HepG2 (cell line): ENCODE measurements at regions not wholly inside any gene's neighbourhood (a gene's known extent, or its start where the extent isn't known, plus 50 kb on each side); places are given as distances from the start of the nearest gene placed in this dataset.

ENCODE experiments used
- ATAC-seq: fragments of 200-7000 bp; cut with Tn5 transposase; 3 replicates; pipeline ENCODE4 v1.9.1; 2020; ENCODE audit warnings: mild to moderate bottlenecking, moderate library complexity
- BruUV-seq: library from RNA; stranded (reverse); fragments of 400-500 nt; replicated peaks from 2 replicates; lab custom pipeline; 2021; lab: Mats Ljungman, UMichigan
- CTCF ChIA-PET: fragments of 300-600 bp; formaldehyde crosslinking; extraction: SDS; loops from one replicate; lab custom pipeline; 2021; ENCODE audit warnings: low total read pairs, inconsistent platforms, low intra/inter-chr PET ratio; lab: Yijun Ruan, JAX
- POLR2A ChIA-PET: fragments of 350-600 bp; sonication (Branson Sonifier 250); formaldehyde crosslinking; loops from one replicate; lab custom pipeline; 2020; ENCODE audit warnings: antibody characterized with exemption, inconsistent platforms; lab: Yijun Ruan, JAX
- DNase-seq: peaks from one replicate; pipeline ENCODE4 v3.0.0-alpha.2; 2015; ENCODE audit warnings: low spot score
- FAIRE-seq: peaks from 3 replicates; lab custom pipeline; 2011; peaks lifted over from hg19 to GRCh38; lab: Jason Lieb, UNC
- H2AFZ ChIP-seq: one replicate; pipeline ENCODE4 v1.6.1; 2011; ENCODE audit warnings: low read length, inconsistent platforms
- H3K27ac ChIP-seq: fragments of 300-600 bp; 3 replicates; pipeline ENCODE4 v1.8.0; 2011; ENCODE audit warnings: mixed run types, mild to moderate bottlenecking, mixed read lengths, low read length, inconsistent platforms; ENCODE audit not compliant: insufficient read depth; ENCODE audit errors: extremely low read length
- H3K27me3 ChIP-seq, 2 experiments: fragments of 200-600 bp in 1 of 2; 2 replicates in 1 of 2; 3 replicates in 1 of 2; pipeline versions ENCODE4 v1.6.0 to v1.8.0; 2011; ENCODE audit warnings: low read length in 2 of 2, mild to moderate bottlenecking in 2 of 2, moderate library complexity in 2 of 2, inconsistent platforms in 1 of 2; ENCODE audit not compliant: insufficient read depth in 2 of 2, control insufficient read depth in 1 of 2
- H3K36me3 ChIP-seq, 2 experiments: fragments of 200-600 bp in 1 of 2; replicated peaks in 1 of 2; 2 replicates in 1 of 2; 3 replicates in 1 of 2; pipeline versions ENCODE4 v1.5.1 to v1.8.0; 2011; ENCODE audit warnings: low read length in 2 of 2, inconsistent platforms in 1 of 2; ENCODE audit not compliant: insufficient read depth in 2 of 2, control insufficient read depth in 1 of 2
- H3K4me1 ChIP-seq: 2 replicates; pipeline ENCODE4 v1.5.1; 2012; ENCODE audit warnings: low read length, inconsistent platforms; ENCODE audit not compliant: insufficient read depth
- H3K4me2 ChIP-seq: 2 replicates; pipeline ENCODE4 v1.6.0; 2011; ENCODE audit warnings: low read depth, low read length, inconsistent platforms
- H3K4me3 ChIP-seq, 3 experiments: fragments of 200-600 bp in 1 of 3; sonication (generic), shearing (Covaris generic) in 1 of 3; replicated peaks in 1 of 3; 2 replicates each; pipeline ENCODE4 v1.5.1; 2011 to 2016; ENCODE audit warnings: low read length in 3 of 3, inconsistent platforms in 2 of 3, low read depth in 2 of 3, mild to moderate bottlenecking in 2 of 3, control low read depth in 1 of 3, mixed read lengths in 1 of 3; ENCODE audit not compliant: insufficient read depth in 1 of 3
- H3K79me2 ChIP-seq: one replicate; pipeline ENCODE4 v1.6.1; 2011; ENCODE audit warnings: low read length, inconsistent platforms; ENCODE audit not compliant: insufficient read depth
- H3K9ac ChIP-seq: 2 replicates; pipeline ENCODE4 v1.6.0; 2011; ENCODE audit warnings: mild to moderate bottlenecking, low read depth, low read length, inconsistent platforms; ENCODE audit not compliant: insufficient read depth
- H3K9me3 ChIP-seq: 2 replicates; pipeline ENCODE4 v1.5.1; 2012; ENCODE audit warnings: mild to moderate bottlenecking, low read length
- H4K20me1 ChIP-seq: 2 replicates; pipeline ENCODE4 v1.6.0; 2011; ENCODE audit warnings: inconsistent platforms, mild to moderate bottlenecking, low read length, moderate library complexity; ENCODE audit not compliant: insufficient read depth
- BRCA1 ChIP-seq: sonication (generic); formaldehyde crosslinking; IDR thresholded peaks from 2 replicates; pipeline ENCODE4 v1.4.0; 2020; ENCODE audit warnings: missing genetic modification reagents
- EP300 ChIP-seq, 3 experiments: sonication (generic) in 1 of 3; formaldehyde crosslinking in 1 of 3; IDR thresholded peaks; 2 replicates each; pipeline versions ENCODE4 v1.5.1 to v1.6.1; 2011 to 2020; ENCODE audit warnings: low read depth in 2 of 3, low read length in 2 of 3, borderline replicate concordance in 1 of 3, improper control_type of control experiment in 1 of 3, mild to moderate bottlenecking in 1 of 3, missing genetic modification reagents in 1 of 3, moderate library complexity in 1 of 3
- RAD51 ChIP-seq: fragments of 450-650 bp; IDR thresholded peaks from 2 replicates; pipeline ENCODE4 v1.6.1; 2016; ENCODE audit warnings: borderline replicate concordance
- RARA ChIP-seq: IDR thresholded peaks from 2 replicates; pipeline ENCODE4 v1.6.1; 2016; ENCODE audit warnings: missing genetic modification reagents, missing compliant biosample characterization
- SAP130 ChIP-seq: IDR thresholded peaks from 2 replicates; pipeline ENCODE4 v1.6.1; 2016; ENCODE audit warnings: low read depth
- TCF12 ChIP-seq, 2 experiments: fragments of 450-650 bp in 1 of 2; sonication (generic) in 1 of 2; formaldehyde crosslinking in 1 of 2; IDR thresholded peaks; 2 replicates each; pipeline versions ENCODE4 v1.6.1 to v1.8.0; 2017 to 2022; ENCODE audit warnings: antibody characterized with exemption in 1 of 2, mild to moderate bottlenecking in 1 of 2, missing genetic modification reagents in 1 of 2, moderate library complexity in 1 of 2
- ZBTB21 ChIP-seq: sonication (generic); formaldehyde crosslinking; IDR thresholded peaks from 2 replicates; pipeline ENCODE4 v1.4.0; 2020; ENCODE audit warnings: missing genetic modification reagents
- ZNF263 ChIP-seq: sonication (generic); formaldehyde crosslinking; IDR thresholded peaks from 2 replicates; pipeline ENCODE4 v1.4.0; 2020; ENCODE audit warnings: missing genetic modification reagents
- ZNF687 ChIP-seq: sonication (generic); formaldehyde crosslinking; IDR thresholded peaks from 2 replicates; pipeline ENCODE4 v1.5.1; 2020; ENCODE audit warnings: mild to moderate bottlenecking, missing genetic modification reagents, moderate library complexity
- ZNF775 ChIP-seq: sonication (generic); formaldehyde crosslinking; IDR thresholded peaks from 2 replicates; pipeline ENCODE4 v1.4.0; 2020; ENCODE audit warnings: missing genetic modification reagents, mild to moderate bottlenecking, moderate library complexity, borderline replicate concordance
- WGBS: methylation state at CpG from one replicate; pipeline ENCODE4 v1.1.6; 2017; ENCODE audit warnings: low lambda C conversion rate; 5-methylcytosine and 5-hydroxymethylcytosine counted together
- in situ Hi-C: cut with HindIII; loops from 2 replicates; pipeline ENCODE4 v1.10.0; 2017; ENCODE audit warnings: low pct_unique_long_range_greater_than_20kb; ENCODE audit not compliant: extremely low pct_ligation_motif_present
- intact Hi-C: fragments of 100-400 bp; cut with micrococcal nuclease; formaldehyde crosslinking; loops from one replicate; pipeline ENCODE4 v1.10.0; 2022; ENCODE audit not compliant: unreplicated experiment

DNA sequence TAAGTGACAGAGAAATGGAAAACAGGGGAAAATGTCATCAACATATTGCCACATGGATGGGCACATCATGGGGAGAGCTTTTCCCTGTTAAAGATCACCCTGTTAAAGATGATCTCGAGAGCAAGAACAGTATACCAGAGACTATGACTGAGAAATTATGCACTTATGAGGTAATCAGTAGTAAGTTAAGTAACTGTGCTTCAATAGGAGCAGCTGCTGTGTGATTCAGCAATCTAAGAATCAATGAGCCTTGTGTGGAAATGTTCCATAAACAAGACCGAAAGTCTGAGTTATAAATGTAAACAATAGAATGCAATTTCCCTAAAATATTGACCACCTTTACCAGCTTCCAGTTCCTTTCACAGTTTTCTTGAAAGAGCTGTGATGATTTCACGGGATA, 582.3 kb downstream of the CAAP1 start:
- whole genome bisulfite sequencing: 2% methylated on average over 3 of the region's 3 CpGs
- intact Hi-C loops (no loop called here), in situ Hi-C loops (no loop called here)
- ChIA-PET POLR2A (no interaction called here), CTCF (no interaction called here)
- BruUV-seq: no TSS peak
- no peak overlapping the region for H3K4me3 ChIP-seq
- H2AFZ ChIP-seq: no peak overlapping the region
- ATAC-seq (no peak), FAIRE-seq (no peak), DNase-seq (no peak)
- H4K20me1 ChIP-seq: no peaks in the 10 kb centered on the region
- no peak overlapping the region for H3K27ac ChIP-seq
- no peaks in the 10 kb centered on the region for H3K79me2 ChIP-seq
- no peak for TF ChIP-seq RARA
- TF ChIP-seq TCF12 (IDR thresholded peaks at IDR 0.05): no peak
- TF ChIP-seq TCF12 (CRISPR knock-in tag; IDR thresholded peaks at IDR 0.05): no peak
- no peaks in the 10 kb centered on the region for H3K9me3 ChIP-seq
- no peak overlapping the region for H3K9ac ChIP-seq
- H3K27me3 ChIP-seq: no peaks in the 10 kb centered on the region
- H3K4me2 ChIP-seq: no peak overlapping the region
- H3K4me1 ChIP-seq: no peaks in the 10 kb centered on the region
- H3K36me3 ChIP-seq: no peaks in the 10 kb centered on the region

DNA sequence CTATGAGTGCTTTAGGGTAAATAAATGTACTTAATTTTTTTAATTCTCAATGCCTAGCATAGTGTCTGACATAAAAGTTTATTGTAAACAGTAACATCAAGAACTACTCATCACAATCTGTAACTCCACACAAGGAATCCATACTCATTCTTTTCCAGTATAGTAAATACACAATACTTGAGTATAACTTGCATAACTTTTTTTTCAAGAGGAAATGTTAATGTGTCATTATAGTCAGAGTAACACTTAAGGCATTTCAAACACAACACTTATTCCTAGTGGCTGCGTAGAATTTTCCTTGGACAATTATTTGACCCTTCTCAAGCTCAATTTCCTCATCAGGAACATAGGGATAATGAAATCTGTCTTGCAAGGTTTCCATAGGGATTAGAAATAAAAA, 584.3 kb downstream of the CAAP1 start:
- H3K27ac ChIP-seq: no peak overlapping the region
- FAIRE-seq: no peak
- WGBS: 0% methylated on average over 1 of the region's 1 CpG

More for the DNA sequence above, 584.3 kb downstream of the CAAP1 start:
- ATAC-seq (no peak), DNase-seq (no peak)
- in situ Hi-C loops: no loop called here
- intact Hi-C loops: no loop called here
- Histone ChIP-seq H4K20me1 (no peaks in the 10 kb centered on the region), H3K36me3 (no peaks in the 10 kb centered on the region), H3K79me2 (no peaks in the 10 kb centered on the region), H3K9me3 (no peaks in the 10 kb centered on the region), H3K4me3 (no peak overlapping the region), H3K27me3 (no peaks in the 10 kb centered on the region), H3K4me2 (no peak overlapping the region), H2AFZ (no peak overlapping the region), H3K4me1 (no peaks in the 10 kb centered on the region), H3K9ac (no peak overlapping the region)
- POLR2A ChIA-PET: no interaction called here
- TF ChIP-seq ZNF775: no peak
- no peak for TF ChIP-seq RAD51
- no peak for TF ChIP-seq ZNF687 (CRISPR knock-in tag)
- TF ChIP-seq ZNF263 (CRISPR knock-in tag): no peak
- no peak for TF ChIP-seq ZBTB21 (CRISPR knock-in tag)
- no peak for TF ChIP-seq SAP130 (CRISPR knock-in tag)
- no peak for TF ChIP-seq EP300 (IDR thresholded peaks at IDR 0.05; ENCODE audit: low read depth in 2 of 2, low read length in 2 of 2)
- TF ChIP-seq EP300 (CRISPR knock-in tag; IDR thresholded peaks at IDR 0.05; ENCODE audit: borderline replicate concordance): no peak
- no peak for TF ChIP-seq BRCA1 (CRISPR knock-in tag)
- CTCF ChIA-PET: no interaction called here
- no TSS peak for BruUV-seq
